SKM-1 (cell line): ENCODE measurements at regions not wholly inside any gene's neighbourhood (a gene's known extent, or its start where the extent isn't known, plus 50 kb on each side); places are given as distances from the start of the nearest gene placed in this dataset.

ENCODE experiments used
- DNase-seq: peaks from one replicate; lab custom pipeline; 2025; ENCODE audit not compliant: unreplicated experiment; lab: John Stamatoyannopoulos, UW

- no peak for DNase-seq
These were observed 537.3 kb upstream of the SEMA6D start for GRCh38 chr15:47179988-47180387.

GRCh38 chr15:47182818-47183217, 534.5 kb upstream of the SEMA6D start:
- DNase-seq: no peak

GRCh38 chr15:47184003-47184907, 533.0 kb upstream of the SEMA6D start:
- no peak for DNase-seq

- DNase-seq: no peak
These were observed 532.1 kb upstream of the SEMA6D start for GRCh38 chr15:47184908-47185801.

- no peak for DNase-seq
These were observed 531.2 kb upstream of the SEMA6D start for GRCh38 chr15:47186075-47186474.

GRCh38 chr15:47188758-47189507, 528.4 kb upstream of the SEMA6D start:
- DNase-seq: no peak

GRCh38 chr15:47194718-47195117, 522.6 kb upstream of the SEMA6D start:
- peak; percentile 30 for DNase-seq

- peak; percentile 42 for DNase-seq
These were observed 521.3 kb upstream of the SEMA6D start for GRCh38 chr15:47196048-47196447.

- DNase-seq: no peak
These were observed 513.3 kb upstream of the SEMA6D start for GRCh38 chr15:47203993-47204392.

- no peak for DNase-seq
These were observed 510.8 kb upstream of the SEMA6D start for GRCh38 chr15:47206358-47206978.

- no peak for DNase-seq
These were observed 507.7 kb upstream of the SEMA6D start for GRCh38 chr15:47209591-47209990.

GRCh38 chr15:47212222-47213010, 504.9 kb upstream of the SEMA6D start:
- DNase-seq: no peak

- DNase-seq: no peak
These were observed 503.4 kb upstream of the SEMA6D start for GRCh38 chr15:47213883-47214282.

- DNase-seq: no peak
These were observed 499.0 kb upstream of the SEMA6D start for GRCh38 chr15:47218295-47218694.

GRCh38 chr15:47244361-47244760, 472.9 kb upstream of the SEMA6D start:
- DNase-seq: no peak

GRCh38 chr15:47246317-47246716, 471.0 kb upstream of the SEMA6D start:
- DNase-seq: no peak

GRCh38 chr15:47258521-47258920, 458.8 kb upstream of the SEMA6D start:
- no peak for DNase-seq

- no peak for DNase-seq
These were observed 451.6 kb upstream of the SEMA6D start for GRCh38 chr15:47265686-47266085.

GRCh38 chr15:47266566-47266965, 450.7 kb upstream of the SEMA6D start:
- DNase-seq: no peak

- DNase-seq: no peak
These were observed 443.4 kb upstream of the SEMA6D start for GRCh38 chr15:47273864-47274263.
